ENCODE measurements at regions not wholly inside any gene's neighbourhood (a gene's known extent, or its start where the extent isn't known, plus 50 kb on each side); places are given as distances from the start of the nearest gene placed in this dataset.

DNA sequence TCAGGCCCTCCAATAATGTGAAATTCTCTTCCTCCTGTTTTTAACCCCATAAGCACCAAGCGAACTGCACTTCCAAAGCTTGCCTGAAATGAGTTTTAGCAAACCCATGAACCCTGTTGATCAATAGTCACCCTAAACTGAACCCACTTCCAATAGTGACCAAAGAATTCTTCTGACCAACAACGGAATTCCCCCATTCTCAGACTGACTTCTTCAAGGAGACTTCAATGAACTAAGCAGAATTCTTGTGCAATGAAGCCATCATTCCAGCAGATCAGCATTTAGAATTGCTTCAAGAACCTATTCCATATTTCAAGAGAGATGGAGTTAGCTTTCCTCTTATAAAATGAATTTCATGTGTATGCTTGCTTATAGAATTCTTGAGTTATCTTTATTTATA, 176.9 kb upstream of the FN1 start:
- no peak overlapping the region for H3K9ac ChIP-seq (ENCODE audit: low read depth, low read length, poor library complexity, severe bottlenecking)
- H3K27me3 ChIP-seq (ENCODE audit: insufficient read depth, low read length, poor library complexity, severe bottlenecking): no peaks in the 10 kb centered on the region
- H3K4me1 ChIP-seq (ENCODE audit: insufficient read depth, low read length, poor library complexity, severe bottlenecking): no peaks in the 10 kb centered on the region
- no peak overlapping the region for H3K4me2 ChIP-seq (ENCODE audit: low read depth, low read length, poor library complexity, severe bottlenecking)
- TF ChIP-seq EZH2phosphoT487 (IDR thresholded peaks at IDR 0.05; ENCODE audit: borderline replicate concordance): no peak
- TF ChIP-seq, protein P1, sequence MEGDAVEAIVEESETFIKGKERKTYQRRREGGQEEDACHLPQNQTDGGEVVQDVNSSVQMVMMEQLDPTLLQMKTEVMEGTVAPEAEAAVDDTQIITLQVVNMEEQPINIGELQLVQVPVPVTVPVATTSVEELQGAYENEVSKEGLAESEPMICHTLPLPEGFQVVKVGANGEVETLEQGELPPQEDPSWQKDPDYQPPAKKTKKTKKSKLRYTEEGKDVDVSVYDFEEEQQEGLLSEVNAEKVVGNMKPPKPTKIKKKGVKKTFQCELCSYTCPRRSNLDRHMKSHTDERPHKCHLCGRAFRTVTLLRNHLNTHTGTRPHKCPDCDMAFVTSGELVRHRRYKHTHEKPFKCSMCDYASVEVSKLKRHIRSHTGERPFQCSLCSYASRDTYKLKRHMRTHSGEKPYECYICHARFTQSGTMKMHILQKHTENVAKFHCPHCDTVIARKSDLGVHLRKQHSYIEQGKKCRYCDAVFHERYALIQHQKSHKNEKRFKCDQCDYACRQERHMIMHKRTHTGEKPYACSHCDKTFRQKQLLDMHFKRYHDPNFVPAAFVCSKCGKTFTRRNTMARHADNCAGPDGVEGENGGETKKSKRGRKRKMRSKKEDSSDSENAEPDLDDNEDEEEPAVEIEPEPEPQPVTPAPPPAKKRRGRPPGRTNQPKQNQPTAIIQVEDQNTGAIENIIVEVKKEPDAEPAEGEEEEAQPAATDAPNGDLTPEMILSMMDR (conservative IDR thresholded peaks at IDR 0.05; ENCODE audit: low read length): no peak
- no peaks in the 10 kb centered on the region for H3K36me3 ChIP-seq (ENCODE audit: insufficient read depth, low read length)
- H3F3A ChIP-seq (ENCODE audit: low read depth): no peaks in the 10 kb centered on the region
- no peaks in the 10 kb centered on the region for H3K79me2 ChIP-seq (ENCODE audit: insufficient read depth, low read length)
- H2AFZ ChIP-seq (ENCODE audit: low read length): no peak overlapping the region
- no peaks in the 10 kb centered on the region for H3K9me3 ChIP-seq (ENCODE audit: insufficient read depth, low read depth, low read length)
- H3K4me3 ChIP-seq (ENCODE audit: low read length, poor library complexity, severe bottlenecking): no peak overlapping the region
- H4K20me1 ChIP-seq (ENCODE audit: insufficient read depth, low read length, poor library complexity, severe bottlenecking): no peaks in the 10 kb centered on the region
- H3K9me2 ChIP-seq (replicated peaks; ENCODE audit: low read depth, low read length): no peaks in the 10 kb centered on the region

DNA sequence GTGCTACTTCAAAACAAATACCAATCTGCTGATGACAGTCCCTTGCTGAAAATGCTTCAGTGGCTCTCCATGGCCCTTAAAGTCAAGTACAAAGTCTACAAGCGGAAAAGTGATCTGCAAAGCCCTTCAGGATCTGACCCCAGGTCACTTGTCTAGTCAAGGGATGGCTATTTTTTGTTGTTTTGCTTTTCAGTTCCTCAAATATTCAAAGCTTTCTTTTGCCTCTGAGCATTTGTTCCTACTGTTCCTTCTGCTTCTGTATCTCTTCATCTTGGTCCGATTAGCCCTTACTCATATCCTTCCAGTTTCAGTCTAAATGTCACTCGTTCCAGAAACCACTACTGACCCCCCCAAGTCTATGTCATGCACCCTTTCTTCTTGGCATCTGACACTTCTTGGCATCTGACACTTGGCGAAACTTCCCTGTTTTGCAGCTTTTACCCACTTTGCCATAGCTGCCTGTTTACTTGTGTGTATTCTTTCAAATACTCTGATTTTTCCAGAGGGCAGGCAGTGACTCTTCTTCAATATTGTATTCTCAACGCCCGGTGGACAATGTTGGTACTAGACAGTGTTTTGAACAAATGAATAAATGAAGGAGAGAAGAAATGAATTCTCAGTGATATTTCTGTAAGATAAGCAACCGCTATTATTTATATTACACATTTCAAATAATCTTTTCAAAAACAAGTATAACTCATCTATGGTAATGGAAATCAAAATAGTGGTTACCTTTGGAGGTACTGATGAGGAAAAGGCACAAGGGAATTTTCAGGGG, 175.9 kb upstream of the FN1 start:
- no peaks in the 10 kb centered on the region for H3K27me3 ChIP-seq (ENCODE audit: insufficient read depth, low read length, poor library complexity, severe bottlenecking)
- no peaks in the 10 kb centered on the region for H3K4me1 ChIP-seq (ENCODE audit: insufficient read depth, low read length, poor library complexity, severe bottlenecking)
- H2AFZ ChIP-seq (ENCODE audit: low read length): no peak overlapping the region
- H3K9ac ChIP-seq (ENCODE audit: low read depth, low read length, poor library complexity, severe bottlenecking): no peak overlapping the region
- no peak for TF ChIP-seq EZH2phosphoT487 (IDR thresholded peaks at IDR 0.05; ENCODE audit: borderline replicate concordance)
- TF ChIP-seq, protein P1 (conservative IDR thresholded peaks at IDR 0.05; ENCODE audit: low read length): no peak
- no peak overlapping the region for H3K4me3 ChIP-seq (ENCODE audit: low read length, poor library complexity, severe bottlenecking)
- H3K4me2 ChIP-seq (ENCODE audit: low read depth, low read length, poor library complexity, severe bottlenecking): no peak overlapping the region
- H4K20me1 ChIP-seq (ENCODE audit: insufficient read depth, low read length, poor library complexity, severe bottlenecking): no peaks in the 10 kb centered on the region
- no peaks in the 10 kb centered on the region for H3K36me3 ChIP-seq (ENCODE audit: insufficient read depth, low read length)
- no peaks in the 10 kb centered on the region for H3K79me2 ChIP-seq (ENCODE audit: insufficient read depth, low read length)
- no peaks in the 10 kb centered on the region for H3F3A ChIP-seq (ENCODE audit: low read depth)
- H3K9me3 ChIP-seq (ENCODE audit: insufficient read depth, low read depth, low read length): no peaks in the 10 kb centered on the region
- no peaks in the 10 kb centered on the region for H3K9me2 ChIP-seq (replicated peaks; ENCODE audit: low read depth, low read length)

DNA sequence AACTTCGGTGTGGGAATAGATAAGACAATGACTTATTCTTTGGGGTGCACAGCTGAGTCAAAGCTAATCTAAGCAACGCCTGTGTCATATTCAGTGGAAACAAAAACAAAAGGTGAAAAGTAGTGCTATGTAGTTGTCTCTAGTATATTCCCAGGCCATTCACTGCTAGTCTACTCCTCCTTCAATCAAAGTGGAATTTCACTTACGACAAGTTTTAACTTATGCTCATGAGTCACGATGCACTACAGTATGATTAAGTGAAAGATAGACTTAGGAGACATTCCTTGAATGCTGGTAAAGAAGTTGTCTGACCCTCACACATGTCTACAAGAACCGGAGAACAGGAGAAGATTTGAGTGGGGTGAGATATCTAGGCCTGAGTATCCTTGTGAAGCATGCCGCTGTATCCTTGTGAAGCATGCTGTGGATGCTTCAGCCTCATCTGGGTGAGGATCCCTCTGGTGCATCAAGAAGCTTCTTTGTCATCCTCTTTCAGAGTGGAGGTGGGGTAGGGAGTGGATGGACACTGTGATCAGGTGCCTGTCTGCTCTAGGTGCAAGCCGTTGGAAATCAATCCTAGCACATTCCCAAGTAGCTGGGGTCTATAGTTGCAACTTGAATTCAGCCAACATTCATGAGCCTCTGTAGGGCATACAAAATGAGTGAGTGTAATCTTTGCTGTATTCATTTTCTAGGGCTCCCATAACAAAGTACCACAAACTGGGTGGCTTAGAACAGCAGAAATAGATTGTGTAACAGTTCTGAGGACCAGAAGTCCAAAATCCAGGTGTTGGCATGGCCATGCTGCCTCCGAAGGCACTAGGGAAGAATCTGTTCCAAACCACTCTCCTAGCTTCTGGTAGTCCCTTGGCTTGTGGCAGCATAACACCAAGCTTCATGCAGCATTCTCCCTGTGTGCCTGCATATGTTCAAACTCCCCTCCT, 173.5 kb upstream of the FN1 start:
- H3K9me2 ChIP-seq (replicated peaks; ENCODE audit: low read depth, low read length): no peaks in the 10 kb centered on the region
- H4K20me1 ChIP-seq (ENCODE audit: insufficient read depth, low read length, poor library complexity, severe bottlenecking): no peaks in the 10 kb centered on the region
- H3K27me3 ChIP-seq (ENCODE audit: insufficient read depth, low read length, poor library complexity, severe bottlenecking): no peaks in the 10 kb centered on the region
- H3K4me3 ChIP-seq (ENCODE audit: low read length, poor library complexity, severe bottlenecking): no peak overlapping the region
- H3K79me2 ChIP-seq (ENCODE audit: insufficient read depth, low read length): no peaks in the 10 kb centered on the region
- H3K4me1 ChIP-seq (ENCODE audit: insufficient read depth, low read length, poor library complexity, severe bottlenecking): no peaks in the 10 kb centered on the region
- no peak overlapping the region for H2AFZ ChIP-seq (ENCODE audit: low read length)
- no peak overlapping the region for H3K9ac ChIP-seq (ENCODE audit: low read depth, low read length, poor library complexity, severe bottlenecking)
- TF ChIP-seq EZH2phosphoT487 (IDR thresholded peaks at IDR 0.05; ENCODE audit: borderline replicate concordance): no peak
- TF ChIP-seq, protein P1 (conservative IDR thresholded peaks at IDR 0.05; ENCODE audit: low read length): no peak
- H3K9me3 ChIP-seq (ENCODE audit: insufficient read depth, low read depth, low read length): no peaks in the 10 kb centered on the region
- H3K36me3 ChIP-seq (ENCODE audit: insufficient read depth, low read length): no peaks in the 10 kb centered on the region
- H3K4me2 ChIP-seq (ENCODE audit: low read depth, low read length, poor library complexity, severe bottlenecking): no peak overlapping the region
- H3F3A ChIP-seq (ENCODE audit: low read depth): no peaks in the 10 kb centered on the region
